ENCODE measurements at regions not wholly inside any gene's neighbourhood (a gene's known extent, or its start where the extent isn't known, plus 50 kb on each side); places are given as distances from the start of the nearest gene placed in this dataset.

GRCh38 chr1:11338284-11338924, 65.4 kb downstream of the UBIAD1 start:
- DNase-seq = no peak

- DNase-seq = no peak
These were observed 66.6 kb downstream of the UBIAD1 start for GRCh38 chr1:11339346-11340232.

GRCh38 chr1:11340233-11340632, 67.2 kb downstream of the UBIAD1 start:
- no peak for DNase-seq

GRCh38 chr1:11341901-11342552, 69.0 kb downstream of the UBIAD1 start:
- no peak for DNase-seq

- DNase-seq = no peak
These were observed 69.6 kb downstream of the UBIAD1 start for GRCh38 chr1:11342621-11343032.

GRCh38 chr1:11345971-11346715, 73.1 kb downstream of the UBIAD1 start:
- no peak for DNase-seq

GRCh38 chr1:11350265-11350664, 77.3 kb downstream of the UBIAD1 start:
- no peak for DNase-seq

GRCh38 chr1:11352058-11352715, 79.2 kb downstream of the UBIAD1 start:
- no peak for DNase-seq

GRCh38 chr1:11352816-11353799, 80.1 kb downstream of the UBIAD1 start:
- DNase-seq = no peak

GRCh38 chr1:11354893-11355553, 82.0 kb downstream of the UBIAD1 start:
- DNase-seq = no peak

GRCh38 chr1:11355559-11356475, 82.8 kb downstream of the UBIAD1 start:
- DNase-seq = no peak

GRCh38 chr1:11357276-11357675, 84.3 kb downstream of the UBIAD1 start:
- DNase-seq = no peak

- DNase-seq = no peak
These were observed 86.0 kb downstream of the UBIAD1 start for GRCh38 chr1:11358984-11359383.

- no peak for DNase-seq
These were observed 89.6 kb downstream of the UBIAD1 start for GRCh38 chr1:11362547-11363021.

GRCh38 chr1:11364170-11364569, 91.2 kb downstream of the UBIAD1 start:
- peak; percentile 54 for DNase-seq

GRCh38 chr1:11365744-11366387, 92.9 kb downstream of the UBIAD1 start:
- DNase-seq = no peak

GRCh38 chr1:11373029-11373894, 100.3 kb downstream of the UBIAD1 start:
- DNase-seq = no peak
